Keratinocyte (primary cell): ENCODE measurements at regions not wholly inside any gene's neighbourhood (a gene's known extent, or its start where the extent isn't known, plus 50 kb on each side); places are given as distances from the start of the nearest gene placed in this dataset.

ENCODE experiments used
- DNase-seq: peaks from one replicate; pipeline ENCODE4 v3.0.0-alpha.2; 2011; ENCODE audit warnings: low read depth, missing footprints, low spot score
- FAIRE-seq: peaks from 2 replicates; lab custom pipeline; 2011; peaks lifted over from hg19 to GRCh38; lab: Jason Lieb, UNC
- H2AFZ ChIP-seq: 2 replicates; pipeline ENCODE4 v1.6.0; 2012; ENCODE audit warnings: low read length, control low read depth, inconsistent platforms; ENCODE audit not compliant: control insufficient read depth
- H3K27ac ChIP-seq: 2 replicates; pipeline ENCODE4 v1.5.1; 2011; ENCODE audit warnings: low read length; ENCODE audit not compliant: control insufficient read depth, insufficient read depth
- H3K27me3 ChIP-seq: 3 replicates; pipeline ENCODE4 v1.6.0; 2011; ENCODE audit warnings: low read length; ENCODE audit not compliant: control insufficient read depth, insufficient read depth; ENCODE audit errors: extremely low read depth
- H3K36me3 ChIP-seq, 2 experiments: 2 replicates in 1 of 2; 3 replicates in 1 of 2; pipeline ENCODE4 v1.5.1; 2011; ENCODE audit warnings: low read length in 2 of 2, mild to moderate bottlenecking in 1 of 2; ENCODE audit not compliant: control insufficient read depth in 2 of 2, insufficient read depth in 2 of 2; ENCODE audit errors: extremely low read depth in 1 of 2
- H3K4me1 ChIP-seq: 3 replicates; pipeline ENCODE4 v1.5.1; 2011; ENCODE audit warnings: low read length; ENCODE audit not compliant: control insufficient read depth, insufficient read depth; ENCODE audit errors: extremely low read depth
- H3K4me2 ChIP-seq: 3 replicates; pipeline ENCODE4 v1.6.0; 2011; ENCODE audit warnings: low read depth, low read length; ENCODE audit not compliant: control insufficient read depth, insufficient read depth; ENCODE audit errors: extremely low read depth
- H3K4me3 ChIP-seq, 3 experiments: fragments of 200-600 bp in 1 of 3; sonication (generic) in 1 of 3; 2 replicates in 2 of 3; 3 replicates in 1 of 3; pipeline ENCODE4 v1.5.1; 2011 to 2016; ENCODE audit warnings: low read length in 3 of 3, mild to moderate bottlenecking in 3 of 3, control low read depth in 2 of 3, inconsistent platforms in 1 of 3, low read depth in 1 of 3, mixed read lengths in 1 of 3, mixed run types in 1 of 3, moderate library complexity in 1 of 3; ENCODE audit not compliant: control insufficient read depth in 2 of 3, insufficient read depth in 2 of 3; ENCODE audit errors: extremely low read depth in 1 of 3
- H3K79me2 ChIP-seq: 2 replicates; pipeline ENCODE4 v1.6.0; 2012; ENCODE audit warnings: low read length; ENCODE audit not compliant: control insufficient read depth, insufficient read depth
- H3K9ac ChIP-seq: 3 replicates; pipeline ENCODE4 v1.6.0; 2011; ENCODE audit warnings: low read length; ENCODE audit not compliant: control insufficient read depth, insufficient read depth; ENCODE audit errors: extremely low read depth
- H3K9me1 ChIP-seq: 3 replicates; pipeline ENCODE4 v1.6.0; 2011; ENCODE audit warnings: low read length; ENCODE audit not compliant: control insufficient read depth, insufficient read depth; ENCODE audit errors: extremely low read depth
- H3K9me3 ChIP-seq: 2 replicates; pipeline ENCODE4 v1.5.1; 2012; ENCODE audit warnings: low read depth, low read length; ENCODE audit not compliant: control insufficient read depth
- H4K20me1 ChIP-seq: 3 replicates; pipeline ENCODE4 v1.6.0; 2011; ENCODE audit warnings: low read length; ENCODE audit not compliant: control insufficient read depth, insufficient read depth; ENCODE audit errors: extremely low read depth
- CTCF ChIP-seq, 3 experiments: IDR thresholded peaks in 1 of 3; conservative IDR thresholded peaks in 1 of 3; optimal IDR thresholded peaks in 1 of 3; 2 replicates in 2 of 3; 3 replicates in 1 of 3; pipeline versions ENCODE3 to v1.5.1; 2011; ENCODE audit warnings: low read length in 3 of 3, mild to moderate bottlenecking in 3 of 3, moderate library complexity in 2 of 3, control low read depth in 1 of 3, inconsistent platforms in 1 of 3; ENCODE audit not compliant: insufficient read depth in 2 of 3; ENCODE audit errors: extremely low read depth in 1 of 3
- EZH2 ChIP-seq: IDR thresholded peaks from one replicate; pipeline ENCODE4 v1.6.1; 2012; ENCODE audit warnings: inconsistent platforms, mild to moderate bottlenecking, low read length, moderate library complexity
- dilution Hi-C: fragments of 300-500 bp; cut with MboI; formaldehyde crosslinking; loops from one replicate; pipeline ENCODE4 v1.7.0; 2020; ENCODE audit warnings: low sequenced_read_pairs; ENCODE audit not compliant: extremely low pct_ligation_motif_present

DNA sequence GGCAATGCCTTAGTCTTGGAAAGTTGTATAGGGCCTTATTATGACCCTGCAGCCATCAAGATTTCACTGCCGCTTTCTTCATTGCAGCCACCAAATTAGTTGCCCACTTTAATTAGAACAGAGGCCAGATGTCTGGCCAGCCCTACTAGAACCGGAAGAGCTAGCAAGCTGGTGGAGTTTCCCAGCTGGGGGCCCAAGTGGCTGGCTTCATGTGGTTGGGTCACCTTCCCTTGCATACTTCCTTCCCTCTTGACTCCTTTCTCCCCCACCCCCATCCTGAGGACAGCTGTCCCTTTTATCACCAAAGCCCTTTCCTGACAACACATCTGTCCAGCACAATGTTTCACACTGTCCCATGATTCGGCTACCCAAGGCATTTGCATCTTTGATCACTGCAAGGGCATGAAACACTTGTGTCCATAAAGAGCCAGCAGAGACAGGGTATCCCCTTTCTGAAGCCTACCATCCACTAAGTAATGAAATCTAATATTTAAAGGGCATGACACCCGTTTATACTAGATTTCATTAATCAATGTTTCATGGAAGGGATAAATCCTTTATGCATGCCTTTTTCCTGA lies 187.2 kb downstream of the BCL11A start:
- Histone ChIP-seq H3K9me3 (no peaks in the 10 kb centered on the region), H3K27ac (no peak overlapping the region), H3K9ac (no peak overlapping the region), H3K27me3 (no peaks in the 10 kb centered on the region), H4K20me1 (no peaks in the 10 kb centered on the region), H3K4me3 (no peak overlapping the region), H2AFZ (no peak overlapping the region), H3K36me3 (no peaks in the 10 kb centered on the region), H3K79me2 (no peaks in the 10 kb centered on the region), H3K9me1 (no peaks in the 10 kb centered on the region), H3K4me2 (no peak overlapping the region), H3K4me1 (peaks cover 8% of the 10 kb centered on the region)
- DNase-seq = no peak
- dilution Hi-C loops = no loop called here
- TF ChIP-seq EZH2 (no peak), CTCF (optimal IDR thresholded peaks at IDR 0.05 in 1 of 3, IDR thresholded peaks at IDR 0.05 in 1 of 3, conservative IDR thresholded peaks at IDR 0.05 in 1 of 3; ENCODE audit: extremely low read depth in 1 of 3, insufficient read depth in 2 of 3, low read length in 3 of 3) (no peak)
- no peak for FAIRE-seq

- dilution Hi-C loops = no loop called here
- FAIRE-seq = no peak
- Histone ChIP-seq H3K27ac (no peak overlapping the region), H2AFZ (no peak overlapping the region), H3K4me1 (peaks cover 1% of the 10 kb centered on the region), H3K79me2 (no peaks in the 10 kb centered on the region), H3K27me3 (no peaks in the 10 kb centered on the region), H3K9me1 (no peaks in the 10 kb centered on the region), H4K20me1 (no peaks in the 10 kb centered on the region), H3K4me3 (no peak overlapping the region), H3K9me3 (no peaks in the 10 kb centered on the region), H3K36me3 (no peaks in the 10 kb centered on the region), H3K9ac (no peak overlapping the region), H3K4me2 (no peak overlapping the region)
- no peak for TF ChIP-seq CTCF (optimal IDR thresholded peaks at IDR 0.05 in 1 of 3, IDR thresholded peaks at IDR 0.05 in 1 of 3, conservative IDR thresholded peaks at IDR 0.05 in 1 of 3; ENCODE audit: extremely low read depth in 1 of 3, insufficient read depth in 2 of 3, low read length in 3 of 3)
- no peak for TF ChIP-seq EZH2
- no peak for DNase-seq
These were observed 187.9 kb downstream of the BCL11A start for GRCh38 chr2:60365556-60365955.
